HepG2 (cell line): ENCODE measurements at regions not wholly inside any gene's neighbourhood (a gene's known extent, or its start where the extent isn't known, plus 50 kb on each side); places are given as distances from the start of the nearest gene placed in this dataset.

Source experiments
- ATAC-seq: fragments of 200-7000 bp; cut with Tn5 transposase; 3 replicates; pipeline ENCODE4 v1.9.1; 2020; ENCODE audit warnings: mild to moderate bottlenecking, moderate library complexity
- BruUV-seq: library from RNA; stranded (reverse); fragments of 400-500 nt; replicated peaks from 2 replicates; lab custom pipeline; 2021; lab: Mats Ljungman, UMichigan
- CTCF ChIA-PET: fragments of 300-600 bp; formaldehyde crosslinking; extraction: SDS; loops from one replicate; lab custom pipeline; 2021; ENCODE audit warnings: low total read pairs, inconsistent platforms, low intra/inter-chr PET ratio; lab: Yijun Ruan, JAX
- POLR2A ChIA-PET: fragments of 350-600 bp; sonication (Branson Sonifier 250); formaldehyde crosslinking; loops from one replicate; lab custom pipeline; 2020; ENCODE audit warnings: antibody characterized with exemption, inconsistent platforms; lab: Yijun Ruan, JAX
- DNase-seq: peaks from one replicate; pipeline ENCODE4 v3.0.0-alpha.2; 2015; ENCODE audit warnings: low spot score
- FAIRE-seq: peaks from 3 replicates; lab custom pipeline; 2011; peaks lifted over from hg19 to GRCh38; lab: Jason Lieb, UNC
- H2AFZ ChIP-seq: one replicate; pipeline ENCODE4 v1.6.1; 2011; ENCODE audit warnings: low read length, inconsistent platforms
- H3K27ac ChIP-seq: fragments of 300-600 bp; 3 replicates; pipeline ENCODE4 v1.8.0; 2011; ENCODE audit warnings: mixed run types, mild to moderate bottlenecking, mixed read lengths, low read length, inconsistent platforms; ENCODE audit not compliant: insufficient read depth; ENCODE audit errors: extremely low read length
- H3K27me3 ChIP-seq, 2 experiments: fragments of 200-600 bp in 1 of 2; 2 replicates in 1 of 2; 3 replicates in 1 of 2; pipeline versions ENCODE4 v1.6.0 to v1.8.0; 2011; ENCODE audit warnings: low read length in 2 of 2, mild to moderate bottlenecking in 2 of 2, moderate library complexity in 2 of 2, inconsistent platforms in 1 of 2; ENCODE audit not compliant: insufficient read depth in 2 of 2, control insufficient read depth in 1 of 2
- H3K36me3 ChIP-seq, 2 experiments: fragments of 200-600 bp in 1 of 2; replicated peaks in 1 of 2; 2 replicates in 1 of 2; 3 replicates in 1 of 2; pipeline versions ENCODE4 v1.5.1 to v1.8.0; 2011; ENCODE audit warnings: low read length in 2 of 2, inconsistent platforms in 1 of 2; ENCODE audit not compliant: insufficient read depth in 2 of 2, control insufficient read depth in 1 of 2
- H3K4me1 ChIP-seq: 2 replicates; pipeline ENCODE4 v1.5.1; 2012; ENCODE audit warnings: low read length, inconsistent platforms; ENCODE audit not compliant: insufficient read depth
- H3K4me2 ChIP-seq: 2 replicates; pipeline ENCODE4 v1.6.0; 2011; ENCODE audit warnings: low read depth, low read length, inconsistent platforms
- H3K4me3 ChIP-seq, 3 experiments: fragments of 200-600 bp in 1 of 3; sonication (generic), shearing (Covaris generic) in 1 of 3; replicated peaks in 1 of 3; 2 replicates each; pipeline ENCODE4 v1.5.1; 2011 to 2016; ENCODE audit warnings: low read length in 3 of 3, inconsistent platforms in 2 of 3, low read depth in 2 of 3, mild to moderate bottlenecking in 2 of 3, control low read depth in 1 of 3, mixed read lengths in 1 of 3; ENCODE audit not compliant: insufficient read depth in 1 of 3
- H3K79me2 ChIP-seq: one replicate; pipeline ENCODE4 v1.6.1; 2011; ENCODE audit warnings: low read length, inconsistent platforms; ENCODE audit not compliant: insufficient read depth
- H3K9ac ChIP-seq: 2 replicates; pipeline ENCODE4 v1.6.0; 2011; ENCODE audit warnings: mild to moderate bottlenecking, low read depth, low read length, inconsistent platforms; ENCODE audit not compliant: insufficient read depth
- H3K9me3 ChIP-seq: 2 replicates; pipeline ENCODE4 v1.5.1; 2012; ENCODE audit warnings: mild to moderate bottlenecking, low read length
- H4K20me1 ChIP-seq: 2 replicates; pipeline ENCODE4 v1.6.0; 2011; ENCODE audit warnings: inconsistent platforms, mild to moderate bottlenecking, low read length, moderate library complexity; ENCODE audit not compliant: insufficient read depth
- AGO1 ChIP-seq: fragments of 200-400 bp; formaldehyde crosslinking; IDR thresholded peaks from 2 replicates; pipeline ENCODE4 v1.6.1; 2017; ENCODE audit warnings: mild to moderate bottlenecking, low read depth, low read length, moderate library complexity; ENCODE audit not compliant: poor library complexity, severe bottlenecking
- BCL6 ChIP-seq: IDR thresholded peaks from 2 replicates; pipeline ENCODE4 v1.6.1; 2016; ENCODE audit warnings: missing genetic modification reagents, missing compliant biosample characterization
- BHLHE40 ChIP-seq: IDR thresholded peaks from 2 replicates; pipeline ENCODE4 v1.6.1; 2011; ENCODE audit warnings: low read length, improper control_type of control experiment
- MYC ChIP-seq: sonication (generic); formaldehyde crosslinking; IDR thresholded peaks from 2 replicates; pipeline ENCODE4 v1.9.0; 2021; ENCODE audit warnings: missing genetic modification reagents, borderline replicate concordance
- ZFP36L1 ChIP-seq: sonication (generic); formaldehyde crosslinking; IDR thresholded peaks from 2 replicates; pipeline ENCODE4 v1.8.0; 2022; ENCODE audit warnings: mild to moderate bottlenecking, missing genetic modification reagents, moderate library complexity
- whole genome bisulfite sequencing: methylation state at CpG from one replicate; pipeline ENCODE4 v1.1.6; 2017; ENCODE audit warnings: low lambda C conversion rate; 5-methylcytosine and 5-hydroxymethylcytosine counted together
- in situ Hi-C: cut with HindIII; loops from 2 replicates; pipeline ENCODE4 v1.10.0; 2017; ENCODE audit warnings: low pct_unique_long_range_greater_than_20kb; ENCODE audit not compliant: extremely low pct_ligation_motif_present
- intact Hi-C: fragments of 100-400 bp; cut with micrococcal nuclease; formaldehyde crosslinking; loops from one replicate; pipeline ENCODE4 v1.10.0; 2022; ENCODE audit not compliant: unreplicated experiment
- TF ChIP-seq, protein P1 (sequence below): sonication (generic); formaldehyde crosslinking; IDR thresholded peaks from 2 replicates; pipeline ENCODE4 v1.5.0; 2020; ENCODE audit warnings: mild to moderate bottlenecking, missing genetic modification reagents, moderate library complexity
- TF ChIP-seq, protein P2 (sequence below): IDR thresholded peaks from 2 replicates; pipeline ENCODE4 v1.4.0; 2020; ENCODE audit warnings: mild to moderate bottlenecking, missing genetic modification reagents
- TF ChIP-seq, protein P3 (sequence below): IDR thresholded peaks from 2 replicates; pipeline ENCODE4 v1.6.1; 2012; ENCODE audit warnings: inconsistent platforms
- TF ChIP-seq, protein P4 (sequence below): sonication (generic); formaldehyde crosslinking; IDR thresholded peaks from 2 replicates; pipeline ENCODE4 v1.9.0; 2021; ENCODE audit warnings: missing genetic modification reagents, mild to moderate bottlenecking, borderline replicate concordance
- TF ChIP-seq, protein P5 (sequence below): IDR thresholded peaks from 2 replicates; pipeline ENCODE4 v1.6.1; 2012; ENCODE audit warnings: low read depth, low read length, improper control_type of control experiment

DNA sequence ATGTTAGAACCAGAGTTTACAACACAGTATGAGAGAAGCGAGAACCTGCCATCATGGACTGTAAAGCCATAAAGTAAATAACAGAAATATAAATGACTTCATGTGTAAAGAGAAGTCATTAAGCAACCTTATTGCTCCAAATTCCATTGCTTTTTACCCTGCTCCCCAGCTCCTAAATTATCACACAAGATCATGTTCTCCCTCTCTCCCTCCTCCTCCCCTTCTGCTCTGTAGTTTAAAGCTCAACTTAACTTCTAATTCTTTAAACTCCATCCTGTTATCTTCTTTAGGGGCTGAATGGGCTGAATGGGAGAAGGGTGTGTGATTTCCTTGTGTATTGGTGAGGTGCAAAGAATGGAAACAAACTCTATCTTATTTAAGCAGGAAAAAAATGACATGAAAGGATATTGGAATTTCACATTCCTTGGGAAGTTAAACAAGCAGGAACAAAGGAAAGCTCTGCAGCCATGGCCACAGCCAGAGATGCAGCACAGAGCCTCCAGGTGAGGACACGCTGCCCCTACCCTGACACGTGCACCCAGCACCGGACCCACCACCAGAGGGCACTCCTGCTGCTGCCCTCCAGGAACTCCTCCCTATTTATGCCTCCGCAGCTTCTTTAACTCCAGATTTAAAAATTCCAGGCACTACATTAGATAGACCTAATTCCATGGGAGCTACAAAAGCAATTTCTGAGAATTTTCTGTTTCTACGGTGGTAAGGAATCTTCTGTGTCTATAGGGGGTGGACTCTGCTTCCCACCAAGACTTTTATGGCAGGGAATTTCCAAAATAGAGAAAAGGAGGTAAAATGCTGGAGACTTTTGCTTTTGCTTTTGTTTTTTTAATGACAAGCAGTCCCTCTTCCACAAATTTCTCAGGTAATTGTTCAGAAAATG lies 76.9 kb upstream of the ABI3BP start:
- Histone ChIP-seq H3K36me3 (no peaks in the 10 kb centered on the region), H3K4me2 (no peak overlapping the region), H3K4me1 (no peaks in the 10 kb centered on the region), H3K9me3 (no peaks in the 10 kb centered on the region), H3K27ac (no peak overlapping the region), H3K79me2 (no peaks in the 10 kb centered on the region), H3K27me3 (no peaks in the 10 kb centered on the region; a peak in 1 of 5 replicates), H2AFZ (no peak overlapping the region), H3K9ac (no peak overlapping the region), H3K4me3 (no peak overlapping the region), H4K20me1 (no peaks in the 10 kb centered on the region)
- in situ Hi-C loops (loop anchor here (10.0 to 25.0 kb wide), 2 partner anchors 315 to 567 kb away; no protein-coding TSS in a partner anchor), intact Hi-C loops (loop anchor here (1.0 kb wide), 3 partner anchors 126 to 566 kb away; no protein-coding TSS in a partner anchor)
- ATAC-seq (peak; percentile 99), FAIRE-seq (no peak), DNase-seq (peak; percentile 31)
- CTCF ChIA-PET, result interaction anchor here (1.1 to 1.3 kb wide), 3 partner anchors 126 to 566 kb away, joined by 3 to 6 read pairs (median 5); no protein-coding TSS in a partner anchor
- no TSS peak for BruUV-seq
- WGBS, result under 1% methylated on average over 5 of the region's 6 CpGs
- POLR2A ChIA-PET, result no interaction called here
- no peak for TF ChIP-seq ZFP36L1 (CRISPR knock-in tag)
- TF ChIP-seq, protein P1, sequence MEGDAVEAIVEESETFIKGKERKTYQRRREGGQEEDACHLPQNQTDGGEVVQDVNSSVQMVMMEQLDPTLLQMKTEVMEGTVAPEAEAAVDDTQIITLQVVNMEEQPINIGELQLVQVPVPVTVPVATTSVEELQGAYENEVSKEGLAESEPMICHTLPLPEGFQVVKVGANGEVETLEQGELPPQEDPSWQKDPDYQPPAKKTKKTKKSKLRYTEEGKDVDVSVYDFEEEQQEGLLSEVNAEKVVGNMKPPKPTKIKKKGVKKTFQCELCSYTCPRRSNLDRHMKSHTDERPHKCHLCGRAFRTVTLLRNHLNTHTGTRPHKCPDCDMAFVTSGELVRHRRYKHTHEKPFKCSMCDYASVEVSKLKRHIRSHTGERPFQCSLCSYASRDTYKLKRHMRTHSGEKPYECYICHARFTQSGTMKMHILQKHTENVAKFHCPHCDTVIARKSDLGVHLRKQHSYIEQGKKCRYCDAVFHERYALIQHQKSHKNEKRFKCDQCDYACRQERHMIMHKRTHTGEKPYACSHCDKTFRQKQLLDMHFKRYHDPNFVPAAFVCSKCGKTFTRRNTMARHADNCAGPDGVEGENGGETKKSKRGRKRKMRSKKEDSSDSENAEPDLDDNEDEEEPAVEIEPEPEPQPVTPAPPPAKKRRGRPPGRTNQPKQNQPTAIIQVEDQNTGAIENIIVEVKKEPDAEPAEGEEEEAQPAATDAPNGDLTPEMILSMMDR, result peak; percentile 79
- TF ChIP-seq, protein P2, sequence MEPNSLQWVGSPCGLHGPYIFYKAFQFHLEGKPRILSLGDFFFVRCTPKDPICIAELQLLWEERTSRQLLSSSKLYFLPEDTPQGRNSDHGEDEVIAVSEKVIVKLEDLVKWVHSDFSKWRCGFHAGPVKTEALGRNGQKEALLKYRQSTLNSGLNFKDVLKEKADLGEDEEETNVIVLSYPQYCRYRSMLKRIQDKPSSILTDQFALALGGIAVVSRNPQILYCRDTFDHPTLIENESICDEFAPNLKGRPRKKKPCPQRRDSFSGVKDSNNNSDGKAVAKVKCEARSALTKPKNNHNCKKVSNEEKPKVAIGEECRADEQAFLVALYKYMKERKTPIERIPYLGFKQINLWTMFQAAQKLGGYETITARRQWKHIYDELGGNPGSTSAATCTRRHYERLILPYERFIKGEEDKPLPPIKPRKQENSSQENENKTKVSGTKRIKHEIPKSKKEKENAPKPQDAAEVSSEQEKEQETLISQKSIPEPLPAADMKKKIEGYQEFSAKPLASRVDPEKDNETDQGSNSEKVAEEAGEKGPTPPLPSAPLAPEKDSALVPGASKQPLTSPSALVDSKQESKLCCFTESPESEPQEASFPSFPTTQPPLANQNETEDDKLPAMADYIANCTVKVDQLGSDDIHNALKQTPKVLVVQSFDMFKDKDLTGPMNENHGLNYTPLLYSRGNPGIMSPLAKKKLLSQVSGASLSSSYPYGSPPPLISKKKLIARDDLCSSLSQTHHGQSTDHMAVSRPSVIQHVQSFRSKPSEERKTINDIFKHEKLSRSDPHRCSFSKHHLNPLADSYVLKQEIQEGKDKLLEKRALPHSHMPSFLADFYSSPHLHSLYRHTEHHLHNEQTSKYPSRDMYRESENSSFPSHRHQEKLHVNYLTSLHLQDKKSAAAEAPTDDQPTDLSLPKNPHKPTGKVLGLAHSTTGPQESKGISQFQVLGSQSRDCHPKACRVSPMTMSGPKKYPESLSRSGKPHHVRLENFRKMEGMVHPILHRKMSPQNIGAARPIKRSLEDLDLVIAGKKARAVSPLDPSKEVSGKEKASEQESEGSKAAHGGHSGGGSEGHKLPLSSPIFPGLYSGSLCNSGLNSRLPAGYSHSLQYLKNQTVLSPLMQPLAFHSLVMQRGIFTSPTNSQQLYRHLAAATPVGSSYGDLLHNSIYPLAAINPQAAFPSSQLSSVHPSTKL, result 0 out of 2 replicates have a peak, but pooled peaks have one; percentile 21
- TF ChIP-seq BCL6 (CRISPR knock-in tag), result 0 out of 2 replicates have a peak, but pooled peaks have one; percentile 11
- peak; percentile 72; the same call in 1 of the 2 replicates for TF ChIP-seq MYC (CRISPR knock-in tag)
- no peak for TF ChIP-seq AGO1
- TF ChIP-seq, protein P3, sequence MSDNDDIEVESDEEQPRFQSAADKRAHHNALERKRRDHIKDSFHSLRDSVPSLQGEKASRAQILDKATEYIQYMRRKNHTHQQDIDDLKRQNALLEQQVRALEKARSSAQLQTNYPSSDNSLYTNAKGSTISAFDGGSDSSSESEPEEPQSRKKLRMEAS, result peak; percentile 65
- TF ChIP-seq BHLHE40, result peak; percentile 88
- TF ChIP-seq, protein P4, sequence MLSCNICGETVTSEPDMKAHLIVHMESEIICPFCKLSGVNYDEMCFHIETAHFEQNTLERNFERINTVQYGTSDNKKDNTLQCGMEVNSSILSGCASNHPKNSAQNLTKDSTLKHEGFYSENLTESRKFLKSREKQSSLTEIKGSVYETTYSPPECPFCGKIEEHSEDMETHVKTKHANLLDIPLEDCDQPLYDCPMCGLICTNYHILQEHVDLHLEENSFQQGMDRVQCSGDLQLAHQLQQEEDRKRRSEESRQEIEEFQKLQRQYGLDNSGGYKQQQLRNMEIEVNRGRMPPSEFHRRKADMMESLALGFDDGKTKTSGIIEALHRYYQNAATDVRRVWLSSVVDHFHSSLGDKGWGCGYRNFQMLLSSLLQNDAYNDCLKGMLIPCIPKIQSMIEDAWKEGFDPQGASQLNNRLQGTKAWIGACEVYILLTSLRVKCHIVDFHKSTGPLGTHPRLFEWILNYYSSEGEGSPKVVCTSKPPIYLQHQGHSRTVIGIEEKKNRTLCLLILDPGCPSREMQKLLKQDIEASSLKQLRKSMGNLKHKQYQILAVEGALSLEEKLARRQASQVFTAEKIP (CRISPR knock-in tag), result no peak
- TF ChIP-seq, protein P5, sequence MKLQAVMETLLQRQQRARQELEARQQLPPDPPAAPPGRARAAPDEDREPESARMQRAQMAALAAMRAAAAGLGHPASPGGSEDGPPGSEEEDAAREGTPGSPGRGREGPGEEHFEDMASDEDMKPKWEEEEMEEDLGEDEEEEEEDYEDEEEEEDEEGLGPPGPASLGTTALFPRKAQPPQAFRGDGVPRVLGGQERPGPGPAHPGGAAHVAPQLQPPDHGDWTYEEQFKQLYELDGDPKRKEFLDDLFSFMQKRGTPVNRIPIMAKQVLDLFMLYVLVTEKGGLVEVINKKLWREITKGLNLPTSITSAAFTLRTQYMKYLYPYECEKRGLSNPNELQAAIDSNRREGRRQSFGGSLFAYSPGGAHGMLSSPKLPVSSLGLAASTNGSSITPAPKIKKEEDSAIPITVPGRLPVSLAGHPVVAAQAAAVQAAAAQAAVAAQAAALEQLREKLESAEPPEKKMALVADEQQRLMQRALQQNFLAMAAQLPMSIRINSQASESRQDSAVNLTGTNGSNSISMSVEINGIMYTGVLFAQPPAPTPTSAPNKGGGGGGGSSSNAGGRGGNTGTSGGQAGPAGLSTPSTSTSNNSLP, result no peak
